GM23338 (cell line): ENCODE measurements at regions not wholly inside any gene's neighbourhood (a gene's known extent, or its start where the extent isn't known, plus 50 kb on each side); places are given as distances from the start of the nearest gene placed in this dataset.

ENCODE experiments used
- ATAC-seq: fragments of 200-7000 bp; cut with Tn5 transposase; 3 replicates; pipeline ENCODE4 v1.9.1; 2020
- DNase-seq: peaks from one replicate; pipeline ENCODE4 v3.0.0-alpha.2; 2015; ENCODE audit warnings: low spot score
- H2AFZ ChIP-seq: fragments of 200-600 bp; sonication (generic); 2 replicates; pipeline ENCODE4 v1.8.0; 2016; ENCODE audit warnings: antibody characterized with exemption, mild to moderate bottlenecking, moderate library complexity
- H3F3A ChIP-seq: fragments of 200-600 bp; sonication (generic); replicated peaks from 2 replicates; pipeline ENCODE4 v1.8.0; 2017; ENCODE audit warnings: antibody characterized with exemption, mixed run types, low read depth
- H3K27ac ChIP-seq: fragments of 200-600 bp; sonication (generic); 2 replicates; pipeline ENCODE4 v1.6.1; 2016; ENCODE audit warnings: low read depth
- H3K27me3 ChIP-seq: fragments of 200-600 bp; sonication (generic); 2 replicates; pipeline ENCODE4 v1.8.0; 2016; ENCODE audit warnings: mild to moderate bottlenecking, mixed run types, moderate library complexity; ENCODE audit not compliant: insufficient read depth
- H3K36me3 ChIP-seq: fragments of 200-600 bp; sonication (generic); 2 replicates; pipeline ENCODE4 v1.8.0; 2016; ENCODE audit warnings: mild to moderate bottlenecking; ENCODE audit not compliant: insufficient read depth
- H3K4me1 ChIP-seq: fragments of 200-600 bp; sonication (generic); 2 replicates; pipeline ENCODE4 v1.8.0; 2016; ENCODE audit warnings: mild to moderate bottlenecking, moderate library complexity; ENCODE audit not compliant: insufficient read depth
- H3K4me2 ChIP-seq: fragments of 200-600 bp; sonication (generic); 2 replicates; pipeline ENCODE4 v1.7.1; 2017; ENCODE audit warnings: mixed run types
- H3K4me3 ChIP-seq: fragments of 200-600 bp; sonication (generic); 2 replicates; pipeline ENCODE4 v1.6.1; 2016; ENCODE audit warnings: mixed run types
- H3K79me2 ChIP-seq: fragments of 200-600 bp; sonication (generic); replicated peaks from 2 replicates; pipeline ENCODE4 v1.8.0; 2017; ENCODE audit warnings: mild to moderate bottlenecking; ENCODE audit not compliant: insufficient read depth
- H3K9me2 ChIP-seq: fragments of 200-600 bp; sonication (generic); 2 replicates; pipeline ENCODE4 v1.8.0; 2017; ENCODE audit not compliant: insufficient read depth
- H4K20me1 ChIP-seq: fragments of 200-600 bp; sonication (generic); replicated peaks from 2 replicates; pipeline ENCODE4 v1.8.0; 2017; ENCODE audit warnings: mild to moderate bottlenecking; ENCODE audit not compliant: insufficient read depth
- H3K27ac Mint-ChIP-seq: 2 replicates; pipeline ENCODE4 v1.8.0; 2020; ENCODE audit warnings: inconsistent platforms, mild to moderate bottlenecking, moderate library complexity, mixed read lengths
- H3K27me3 Mint-ChIP-seq: 3 replicates; pipeline ENCODE4 v1.8.0; 2022; ENCODE audit warnings: low read depth, mild to moderate bottlenecking, moderate library complexity, mixed read lengths, inconsistent platforms; ENCODE audit not compliant: insufficient read depth, poor library complexity
- H3K36me3 Mint-ChIP-seq: 3 replicates; pipeline ENCODE4 v1.8.0; 2021; ENCODE audit warnings: low read depth, mild to moderate bottlenecking, inconsistent platforms, moderate library complexity, mixed read lengths
- H3K4me1 Mint-ChIP-seq: 3 replicates; pipeline ENCODE4 v1.8.0; 2020; ENCODE audit warnings: mild to moderate bottlenecking, inconsistent platforms, mixed read lengths
- H3K4me3 Mint-ChIP-seq: 3 replicates; pipeline ENCODE4 v1.8.0; 2021; ENCODE audit warnings: moderate library complexity, mild to moderate bottlenecking, inconsistent platforms, mixed read lengths
- H3K9me3 Mint-ChIP-seq: 3 replicates; pipeline ENCODE4 v1.8.0; 2020; ENCODE audit warnings: moderate library complexity, mild to moderate bottlenecking, inconsistent platforms, mixed read lengths
- CREB1 ChIP-seq: fragments of 250-450 bp; sonication (Bioruptor Pico); IDR thresholded peaks from 2 replicates; pipeline ENCODE4 v1.5.0; 2020; ENCODE audit warnings: low read depth, mild to moderate bottlenecking, moderate library complexity
- CTCF ChIP-seq, 2 experiments: fragments of 200-600 bp in 1 of 2; sonication (generic) in 1 of 2; conservative IDR thresholded peaks; 2 replicates each; pipeline versions ENCODE4 v1.5.1 to v1.6.1; 2016 to 2017; ENCODE audit warnings: antibody characterized with exemption in 2 of 2, low read depth in 2 of 2, mild to moderate bottlenecking in 2 of 2, moderate library complexity in 1 of 2
- ETS1 ChIP-seq: IDR thresholded peaks from 2 replicates; pipeline ENCODE4 v1.6.1; 2016; ENCODE audit warnings: antibody characterized with exemption
- EZH2 ChIP-seq: fragments of 200-600 bp; sonication (generic); IDR thresholded peaks from one replicate; pipeline ENCODE4 v1.8.0; 2017; ENCODE audit warnings: antibody characterized with exemption, mild to moderate bottlenecking, low read depth; ENCODE audit not compliant: unreplicated experiment
- EZH2phosphoT487 ChIP-seq: fragments of 200-600 bp; sonication (generic); IDR thresholded peaks from one replicate; pipeline ENCODE4 v1.8.1; 2018; ENCODE audit warnings: antibody characterized with exemption; ENCODE audit not compliant: unreplicated experiment
- JUNB ChIP-seq: IDR thresholded peaks from one replicate; pipeline ENCODE4 v1.6.1; 2016; ENCODE audit warnings: antibody characterized with exemption; ENCODE audit not compliant: unreplicated experiment
- NANOG ChIP-seq: IDR thresholded peaks from 2 replicates; pipeline ENCODE4 v1.6.1; 2016; ENCODE audit warnings: antibody characterized with exemption, borderline replicate concordance
- POLR2AphosphoS5 ChIP-seq: IDR thresholded peaks from 2 replicates; pipeline ENCODE4 v1.6.1; 2016; ENCODE audit warnings: antibody characterized with exemption, low read depth
- REST ChIP-seq: IDR thresholded peaks from one replicate; pipeline ENCODE4 v1.6.1; 2018; ENCODE audit warnings: antibody characterized with exemption; ENCODE audit not compliant: unreplicated experiment
- STAT1 ChIP-seq: IDR thresholded peaks from one replicate; pipeline ENCODE4 v1.6.1; 2016; ENCODE audit warnings: antibody characterized with exemption; ENCODE audit not compliant: unreplicated experiment
- ZNF114 ChIP-seq: fragments of 250-450 bp; sonication (Bioruptor Pico); IDR thresholded peaks from 2 replicates; pipeline ENCODE4 v1.5.0; 2020; ENCODE audit warnings: mild to moderate bottlenecking, moderate library complexity
- ZNF331 ChIP-seq: fragments of 250-450 bp; sonication (Bioruptor Pico); IDR thresholded peaks from 2 replicates; pipeline ENCODE4 v1.5.0; 2020; ENCODE audit warnings: low read depth, mild to moderate bottlenecking, moderate library complexity

- TF ChIP-seq CTCF (conservative IDR thresholded peaks at IDR 0.05; ENCODE audit: low read depth in 2 of 2) = no peak
- TF ChIP-seq NANOG = no peak
- no peak for TF ChIP-seq REST
- TF ChIP-seq EZH2 = no peak
- no peak for TF ChIP-seq ZNF331
These were observed 371.8 kb downstream of the RPL10L start (continued) for GRCh38 chr14:46279776-46280175.

GRCh38 chr14:46279327-46279726, 372.3 kb downstream of the RPL10L start:
- Histone ChIP-seq H3K36me3 (no peaks in the 10 kb centered on the region; the same call in 1 of the 2 replicates), H3K4me1 (peaks cover 5% of the 10 kb centered on the region; the same call in 1 of the 2 replicates), H3F3A (no peaks in the 10 kb centered on the region), H3K27ac (no peak overlapping the region), H3K27me3 (no peaks in the 10 kb centered on the region), H3K4me3 (no peak overlapping the region), H3K79me2 (no peaks in the 10 kb centered on the region), H2AFZ (no peak overlapping the region; the same call in 1 of the 2 replicates), H4K20me1 (no peaks in the 10 kb centered on the region), H3K9me2 (no peaks in the 10 kb centered on the region; the same call in 1 of the 2 replicates), H3K4me2 (no peak overlapping the region)
- peak; percentile 2 for DNase-seq
- Mint-ChIP-seq H3K4me3 (no peak overlapping the region), H3K4me1 (peaks cover 9% of the 10 kb centered on the region; the same call in 2 of the 3 replicates), H3K27ac (no peak overlapping the region), H3K27me3 (no peaks in the 10 kb centered on the region), H3K9me3 (no peaks in the 10 kb centered on the region), H3K36me3 (no peaks in the 10 kb centered on the region)
- ATAC-seq = no peak; the same call in 2 of the 3 replicates
- TF ChIP-seq STAT1 = no peak
- no peak for TF ChIP-seq EZH2
- no peak for TF ChIP-seq EZH2phosphoT487
- no peak for TF ChIP-seq ZNF114 (CRISPR knock-in tag)
- no peak for TF ChIP-seq NANOG
- no peak for TF ChIP-seq CTCF (conservative IDR thresholded peaks at IDR 0.05; ENCODE audit: low read depth in 2 of 2)
- no peak for TF ChIP-seq ETS1
- no peak for TF ChIP-seq POLR2AphosphoS5
- no peak for TF ChIP-seq JUNB
- TF ChIP-seq REST = no peak
- TF ChIP-seq ZNF331 = no peak
- no peak for TF ChIP-seq CREB1 (CRISPR knock-in tag)
